Effector memory CD4-positive, alpha-beta T cell (primary cell): ENCODE measurements at regions not wholly inside any gene's neighbourhood (a gene's known extent, or its start where the extent isn't known, plus 50 kb on each side); places are given as distances from the start of the nearest gene placed in this dataset.

ENCODE experiments used
- DNase-seq, 3 donors: peaks; one replicate each; pipeline ENCODE4 v3.0.0-alpha.2; 2020
- H3K27ac ChIP-seq: 2 replicates; pipeline ENCODE4 v1.7.0; 2013; ENCODE audit warnings: mild to moderate bottlenecking, low read length, moderate library complexity; ENCODE audit not compliant: insufficient read depth, poor library complexity, severe bottlenecking
- H3K27me3 ChIP-seq: replicated peaks from 2 replicates; pipeline ENCODE4 v1.7.0; 2013; ENCODE audit warnings: mild to moderate bottlenecking, low read length; ENCODE audit not compliant: insufficient read depth, control insufficient read depth, poor library complexity, severe bottlenecking
- H3K36me3 ChIP-seq: 2 replicates; pipeline ENCODE4 v1.7.0; 2013; ENCODE audit warnings: mild to moderate bottlenecking, low read length, moderate library complexity; ENCODE audit not compliant: control insufficient read depth, insufficient read depth
- H3K4me1 ChIP-seq: 2 replicates; pipeline ENCODE4 v1.7.0; 2013; ENCODE audit warnings: low read length, mild to moderate bottlenecking; ENCODE audit not compliant: control insufficient read depth, insufficient read depth, poor library complexity, severe bottlenecking
- H3K4me3 ChIP-seq: 2 replicates; pipeline ENCODE4 v1.7.0; 2013; ENCODE audit warnings: low read length, low read depth, mild to moderate bottlenecking; ENCODE audit not compliant: insufficient read depth, poor library complexity, severe bottlenecking
- H3K9me3 ChIP-seq: 2 replicates; pipeline ENCODE4 v1.7.0; 2013; ENCODE audit warnings: mild to moderate bottlenecking, low read length, moderate library complexity; ENCODE audit not compliant: control insufficient read depth

- DNase-seq: no peak
- H3K27me3 ChIP-seq: peaks cover 5% of the 10 kb centered on the region
- H3K4me3 ChIP-seq: no peak overlapping the region
- H3K36me3 ChIP-seq: no peaks in the 10 kb centered on the region
- no peaks in the 10 kb centered on the region for H3K9me3 ChIP-seq
- H3K4me1 ChIP-seq: no peaks in the 10 kb centered on the region
- H3K27ac ChIP-seq: no peak overlapping the region
Measured at GRCh38 chr13:27004326-27004725, 167.3 kb downstream of the USP12 start.

- H3K4me3 ChIP-seq: no peak overlapping the region
- no peaks in the 10 kb centered on the region for H3K4me1 ChIP-seq
- H3K27me3 ChIP-seq: peaks cover 5% of the 10 kb centered on the region
- no peak overlapping the region for H3K27ac ChIP-seq
- DNase-seq: no peak
- no peaks in the 10 kb centered on the region for H3K36me3 ChIP-seq
- no peaks in the 10 kb centered on the region for H3K9me3 ChIP-seq
Measured at GRCh38 chr13:27001705-27002104, 169.9 kb downstream of the USP12 start.

GRCh38 chr13:27000686-27001085 lies 170.9 kb downstream of the USP12 start:
- H3K4me3 ChIP-seq: no peak overlapping the region
- no peaks in the 10 kb centered on the region for H3K4me1 ChIP-seq
- H3K27me3 ChIP-seq: peaks cover 5% of the 10 kb centered on the region
- H3K36me3 ChIP-seq: no peaks in the 10 kb centered on the region
- DNase-seq: no peak
- H3K27ac ChIP-seq: no peak overlapping the region
- H3K9me3 ChIP-seq: no peaks in the 10 kb centered on the region

GRCh38 chr13:26999499-26999898 lies 172.1 kb downstream of the USP12 start:
- Histone ChIP-seq H3K9me3 (no peaks in the 10 kb centered on the region), H3K4me1 (no peaks in the 10 kb centered on the region), H3K27ac (no peak overlapping the region), H3K4me3 (no peak overlapping the region), H3K36me3 (no peaks in the 10 kb centered on the region), H3K27me3 (peaks cover 5% of the 10 kb centered on the region)
- DNase-seq: no peak

GRCh38 chr13:26998292-26998691 lies 173.3 kb downstream of the USP12 start:
- Histone ChIP-seq H3K4me1 (no peaks in the 10 kb centered on the region), H3K27ac (no peak overlapping the region), H3K27me3 (peaks cover 5% of the 10 kb centered on the region), H3K4me3 (no peak overlapping the region), H3K9me3 (no peaks in the 10 kb centered on the region), H3K36me3 (no peaks in the 10 kb centered on the region)
- no peak for DNase-seq

- H3K4me3 ChIP-seq: no peak overlapping the region
Measured at GRCh38 chr13:26996965-26997752, 174.5 kb downstream of the USP12 start.

GRCh38 chr13:26995159-26995558 lies 176.5 kb downstream of the USP12 start:
- Histone ChIP-seq H3K4me1 (no peaks in the 10 kb centered on the region), H3K9me3 (no peaks in the 10 kb centered on the region), H3K4me3 (no peak overlapping the region), H3K36me3 (no peaks in the 10 kb centered on the region), H3K27me3 (no peaks in the 10 kb centered on the region), H3K27ac (no peak overlapping the region)
- no peak for DNase-seq

More at GRCh38 chr13:26996965-26997752, 174.5 kb downstream of the USP12 start:
- H3K27me3 ChIP-seq: no peaks in the 10 kb centered on the region
- DNase-seq: no peak
- H3K27ac ChIP-seq: no peak overlapping the region
- no peaks in the 10 kb centered on the region for H3K4me1 ChIP-seq
- no peaks in the 10 kb centered on the region for H3K36me3 ChIP-seq
- H3K9me3 ChIP-seq: no peaks in the 10 kb centered on the region

- Histone ChIP-seq H3K4me1 (no peaks in the 10 kb centered on the region), H3K4me3 (no peak overlapping the region), H3K36me3 (no peaks in the 10 kb centered on the region), H3K9me3 (no peaks in the 10 kb centered on the region), H3K27ac (no peak overlapping the region), H3K27me3 (no peaks in the 10 kb centered on the region)
- DNase-seq: no peak
Measured at GRCh38 chr13:26993780-26994179, 177.8 kb downstream of the USP12 start.

GRCh38 chr13:26992951-26993719 lies 178.5 kb downstream of the USP12 start:
- Histone ChIP-seq H3K4me1 (no peaks in the 10 kb centered on the region), H3K4me3 (no peak overlapping the region), H3K27me3 (no peaks in the 10 kb centered on the region), H3K9me3 (no peaks in the 10 kb centered on the region), H3K27ac (no peak overlapping the region), H3K36me3 (no peaks in the 10 kb centered on the region)
- no peak for DNase-seq

- Histone ChIP-seq H3K4me3 (no peak overlapping the region), H3K4me1 (no peaks in the 10 kb centered on the region), H3K27ac (no peak overlapping the region), H3K27me3 (no peaks in the 10 kb centered on the region), H3K36me3 (no peaks in the 10 kb centered on the region), H3K9me3 (no peaks in the 10 kb centered on the region)
- DNase-seq: no peak
Measured at GRCh38 chr13:26991508-26992181, 180.0 kb downstream of the USP12 start.
